ENCODE measurements at regions not wholly inside any gene's neighbourhood (a gene's known extent, or its start where the extent isn't known, plus 50 kb on each side); places are given as distances from the start of the nearest gene placed in this dataset.
A peak's percentile ranks its signal among the peaks of the same experiment; 100 is the strongest.

GRCh38 chr14:97620066-97620465 is 822.9 kb downstream of the VRK1 start:
- no peak for DNase-seq

- no peak for DNase-seq
Measured at GRCh38 chr14:97624985-97625384, 827.8 kb downstream of the VRK1 start.

- no peak for DNase-seq
Measured at GRCh38 chr14:97625477-97625876, 828.3 kb downstream of the VRK1 start.

- no peak for DNase-seq
Measured at GRCh38 chr14:97626088-97626487, 828.9 kb downstream of the VRK1 start.

- no peak for DNase-seq
Measured at GRCh38 chr14:97630249-97630648, 833.1 kb downstream of the VRK1 start.

- DNase-seq: no peak
Measured at GRCh38 chr14:97633131-97633738, 836.1 kb downstream of the VRK1 start.

- DNase-seq: peak in 1 of 2 experiments; percentile 32
Measured at GRCh38 chr14:97634751-97635150, 837.6 kb downstream of the VRK1 start.

- no peak for DNase-seq
Measured at GRCh38 chr14:97638864-97639263, 841.7 kb downstream of the VRK1 start.

GRCh38 chr14:97640031-97640430 is 842.8 kb downstream of the VRK1 start:
- no peak for DNase-seq

GRCh38 chr14:97641827-97642226 is 844.6 kb downstream of the VRK1 start:
- no peak for DNase-seq

- DNase-seq: no peak
Measured at GRCh38 chr14:97642631-97643030, 845.4 kb downstream of the VRK1 start.

- DNase-seq: no peak
Measured at GRCh38 chr14:97644365-97644764, 847.2 kb downstream of the VRK1 start.

- DNase-seq: no peak
Measured at GRCh38 chr14:97649752-97650151, 852.6 kb downstream of the VRK1 start.

GRCh38 chr14:97655169-97655948 is 858.2 kb downstream of the VRK1 start:
- no peak for DNase-seq

GRCh38 chr14:97657609-97658008 is 860.4 kb downstream of the VRK1 start:
- no peak for DNase-seq

GRCh38 chr14:97687944-97688630 is 890.9 kb downstream of the VRK1 start:
- DNase-seq: no peak

GRCh38 chr14:97688631-97689336 is 891.6 kb downstream of the VRK1 start:
- DNase-seq: no peak

GRCh38 chr14:97692084-97692483 is 894.9 kb downstream of the VRK1 start:
- DNase-seq: no peak

GRCh38 chr14:97695456-97695981 is 898.3 kb downstream of the VRK1 start:
- DNase-seq: no peak

- DNase-seq: peak; percentile 33 to 55
Measured at GRCh38 chr14:97697772-97698171, 900.6 kb downstream of the VRK1 start.

GRCh38 chr14:97699026-97699425 is 901.8 kb downstream of the VRK1 start:
- DNase-seq: no peak

GRCh38 chr14:97703006-97703760 is 906.0 kb downstream of the VRK1 start:
- peak in 1 of 2 experiments; percentile 30 for DNase-seq

Measured in activated T-cell treated with anti-CD3 and anti-CD28 coated beads, Interleukin-2, amount 50 U/mL, for 48 hours (primary cell).